Gastroesophageal sphincter (tissue), 4 donors: ENCODE measurements at regions not wholly inside any gene's neighbourhood (a gene's known extent, or its start where the extent isn't known, plus 50 kb on each side); places are given as distances from the start of the nearest gene placed in this dataset.

ENCODE experiments used
- ATAC-seq: fragments of 150-250 bp; one replicate; pipeline ENCODE4 v1.9.1; 2016; ENCODE audit warnings: mild to moderate bottlenecking, moderate library complexity
- H3K27ac ChIP-seq, 4 donors: fragments of 200-600 bp; sonication (generic) in 3 of 4; 1 replicate in 3 of 4; 2 replicates in 1 of 4; pipeline ENCODE4 v1.5.1; 2016 to 2019
- H3K27me3 ChIP-seq: fragments of 200-600 bp; sonication (generic); one replicate; pipeline ENCODE4 v1.5.1; 2019
- H3K36me3 ChIP-seq, 2 donors: fragments of 200-600 bp; sonication (generic); one replicate each; pipeline ENCODE4 v1.5.1; 2019; ENCODE audit warnings: control low read depth in 1 of 2
- H3K4me1 ChIP-seq, 3 donors: fragments of 200-600 bp; sonication (generic); 1 replicate in 2 of 3; 2 replicates in 1 of 3; pipeline ENCODE4 v1.5.1; 2016 to 2019; ENCODE audit warnings: control low read depth in 2 of 3
- H3K4me3 ChIP-seq, 2 donors: fragments of 200-600 bp; sonication (generic); one replicate each; pipeline ENCODE4 v1.5.1; 2019; ENCODE audit warnings: mild to moderate bottlenecking in 1 of 2, moderate library complexity in 1 of 2
- H3K9me3 ChIP-seq, 3 donors: fragments of 200-600 bp; sonication (generic); one replicate each; pipeline ENCODE4 v1.5.1; 2017 to 2019; ENCODE audit warnings: control low read depth in 2 of 3
- CTCF ChIP-seq, 4 experiments: fragments of 200-600 bp in 2 of 4; fragments of 450-650 bp in 2 of 4; sonication (generic) in 1 of 4; IDR thresholded peaks; one replicate each; pipeline ENCODE4 v1.5.1; 2017 to 2019; ENCODE audit warnings: antibody characterized with exemption in 4 of 4, mild to moderate bottlenecking in 2 of 4, moderate library complexity in 2 of 4
- EP300 ChIP-seq: sonication (generic); formaldehyde crosslinking; IDR thresholded peaks from one replicate; pipeline ENCODE4 v1.6.1; 2017; ENCODE audit warnings: antibody characterized with exemption, mild to moderate bottlenecking
- POLR2A ChIP-seq, 2 donors: fragments of 450-650 bp; IDR thresholded peaks; one replicate each; pipeline ENCODE4 v1.6.1; 2017; ENCODE audit warnings: antibody characterized with exemption in 2 of 2, mild to moderate bottlenecking in 2 of 2, moderate library complexity in 1 of 2
- POLR2AphosphoS5 ChIP-seq: sonication (generic); formaldehyde crosslinking; IDR thresholded peaks from one replicate; pipeline ENCODE4 v1.6.1; 2017; ENCODE audit warnings: antibody characterized with exemption
- WGBS, 2 donors: methylation state at CpG; one replicate each; pipeline ENCODE4 v1.1.5; 2018; ENCODE audit warnings: low coverage in 1 of 2; 5-methylcytosine and 5-hydroxymethylcytosine counted together

GRCh38 chr16:60432472-60432871 lies 1603.8 kb downstream of the CDH8 start:
- Histone ChIP-seq H3K4me1 (no peaks in the 10 kb centered on the region), H3K27me3 (no peaks in the 10 kb centered on the region), H3K9me3 (no peaks in the 10 kb centered on the region), H3K36me3 (no peaks in the 10 kb centered on the region), H3K4me3 (no peak overlapping the region), H3K27ac (no peak overlapping the region)
- ATAC-seq, result no peak
- TF ChIP-seq POLR2A (IDR thresholded peaks at IDR 0.05) (no peak), CTCF (IDR thresholded peaks at IDR 0.05) (no peak), POLR2AphosphoS5 (no peak), EP300 (no peak)

- TF ChIP-seq POLR2AphosphoS5, result no peak
- TF ChIP-seq CTCF (IDR thresholded peaks at IDR 0.05), result no peak
- no peak for TF ChIP-seq EP300
- ATAC-seq, result no peak
- 79 to 85% methylated on average over 4 of the region's 4 CpGs for WGBS, 2 donors
- Histone ChIP-seq H3K27ac (no peak overlapping the region), H3K4me1 (no peaks in the 10 kb centered on the region), H3K4me3 (no peak overlapping the region), H3K9me3 (no peaks in the 10 kb centered on the region), H3K27me3 (no peaks in the 10 kb centered on the region), H3K36me3 (no peaks in the 10 kb centered on the region)
These were observed 1616.4 kb downstream of the CDH8 start for GRCh38 chr16:60419859-60420258.

GRCh38 chr16:60414613-60415012 lies 1621.6 kb downstream of the CDH8 start:
- no peaks in the 10 kb centered on the region for H3K4me1 ChIP-seq
- TF ChIP-seq POLR2AphosphoS5 (no peak), POLR2A (IDR thresholded peaks at IDR 0.05) (no peak), EP300 (no peak), CTCF (IDR thresholded peaks at IDR 0.05) (no peak)
- no peak for ATAC-seq
- H3K9me3 ChIP-seq, result no peaks in the 10 kb centered on the region
- 43% methylated on average over 1 of the region's 1 CpG; no CpG with 5 or more reads in 1 of the 2 donors for WGBS, 2 donors
- H3K4me3 ChIP-seq, result no peak overlapping the region
- H3K36me3 ChIP-seq, result no peaks in the 10 kb centered on the region
- H3K27ac ChIP-seq, result no peak overlapping the region
- no peaks in the 10 kb centered on the region for H3K27me3 ChIP-seq

- no peaks in the 10 kb centered on the region for H3K9me3 ChIP-seq
- no peak for ATAC-seq
- H3K4me3 ChIP-seq, result no peak overlapping the region
- no peaks in the 10 kb centered on the region for H3K27me3 ChIP-seq
- 63 to 80% methylated on average over 2 of the region's 2 CpGs for WGBS, 2 donors
- H3K4me1 ChIP-seq, result no peaks in the 10 kb centered on the region
- no peaks in the 10 kb centered on the region for H3K36me3 ChIP-seq
- no peak for TF ChIP-seq POLR2A (IDR thresholded peaks at IDR 0.05)
- no peak for TF ChIP-seq POLR2AphosphoS5
- no peak for TF ChIP-seq CTCF (IDR thresholded peaks at IDR 0.05)
- TF ChIP-seq EP300, result no peak
- no peak overlapping the region for H3K27ac ChIP-seq
These were observed 1622.3 kb downstream of the CDH8 start for GRCh38 chr16:60413969-60414368.

- Histone ChIP-seq H3K9me3 (no peaks in the 10 kb centered on the region), H3K27me3 (no peaks in the 10 kb centered on the region), H3K4me1 (no peaks in the 10 kb centered on the region), H3K4me3 (no peak overlapping the region), H3K36me3 (no peaks in the 10 kb centered on the region), H3K27ac (no peak overlapping the region)
- no peak for TF ChIP-seq CTCF (IDR thresholded peaks at IDR 0.05)
- no peak for TF ChIP-seq POLR2AphosphoS5
- no peak for TF ChIP-seq POLR2A (IDR thresholded peaks at IDR 0.05)
- TF ChIP-seq EP300, result no peak
- 38 to 69% methylated on average over 2 of the region's 2 CpGs for WGBS, 2 donors
- ATAC-seq, result no peak
These were observed 1628.6 kb downstream of the CDH8 start for GRCh38 chr16:60407606-60408005.
